OCI-LY3 (cell line): ENCODE measurements at regions not wholly inside any gene's neighbourhood (a gene's known extent, or its start where the extent isn't known, plus 50 kb on each side); places are given as distances from the start of the nearest gene placed in this dataset.
"Not testable (repeated sequence)": the region's sequence is repeated elsewhere in the genome, so short reads cannot be mapped to it uniquely, and the experiment has no call there.

Experiments used
- H2AFZ ChIP-seq: fragments of 200-600, 300-600 bp; shearing (Covaris generic); 2 replicates; pipeline ENCODE4 v1.6.0; 2014; ENCODE audit warnings: antibody characterized with exemption, low read depth, low read length
- H3K27ac ChIP-seq: fragments of 200-600, 300-600 bp; sonication (generic); 2 replicates; pipeline ENCODE4 v1.5.1; 2014; ENCODE audit warnings: mild to moderate bottlenecking, low read length, moderate library complexity, mixed read lengths
- H3K27me3 ChIP-seq: fragments of 200-600, 300-600 bp; sonication (generic); 2 replicates; pipeline ENCODE4 v1.6.1; 2014; ENCODE audit warnings: low read depth, low read length, mixed read lengths
- H3K36me3 ChIP-seq: fragments of 200-600, 300-600 bp; sonication (generic); replicated peaks from 2 replicates; pipeline ENCODE3; 2014; ENCODE audit warnings: low read depth, low read length, mixed read lengths
- H3K4me1 ChIP-seq: fragments of 300-600, 200-600 bp; sonication (generic); 2 replicates; pipeline ENCODE4 v1.6.1; 2014; ENCODE audit warnings: low read length, mixed read lengths
- H3K4me2 ChIP-seq: fragments of 200-600, 300-600 bp; sonication (generic); 2 replicates; pipeline ENCODE4 v1.6.1; 2014; ENCODE audit warnings: low read length, mixed read lengths
- H3K4me3 ChIP-seq: fragments of 300-600, 200-600 bp; sonication (generic); 2 replicates; pipeline ENCODE4 v1.5.1; 2014; ENCODE audit warnings: antibody characterized with exemption, mild to moderate bottlenecking, low read length, moderate library complexity
- H3K79me2 ChIP-seq: fragments of 300-600, 200-600 bp; shearing (Covaris generic); 2 replicates; pipeline ENCODE4 v1.6.1; 2014; ENCODE audit warnings: mild to moderate bottlenecking, low read length, mixed read lengths
- H3K9ac ChIP-seq: fragments of 300-600, 200-600 bp; shearing (Covaris generic); 2 replicates; pipeline ENCODE4 v1.6.0; 2014; ENCODE audit warnings: mild to moderate bottlenecking, low read length, moderate library complexity
- H3K9me3 ChIP-seq: fragments of 200-600, 300-600 bp; shearing (Covaris generic); 2 replicates; pipeline ENCODE4 v1.6.1; 2014; ENCODE audit warnings: low read length, mixed read lengths; ENCODE audit not compliant: insufficient read depth
- H4K20me1 ChIP-seq: fragments of 200-600, 300-600 bp; sonication (generic); 2 replicates; pipeline ENCODE4 v1.6.1; 2016; ENCODE audit warnings: low read length, mixed read lengths; ENCODE audit not compliant: insufficient read depth
- EZH2phosphoT487 ChIP-seq: fragments of 200-600 bp; shearing (Covaris generic); IDR thresholded peaks from 2 replicates; pipeline ENCODE4 v1.6.1; 2018; ENCODE audit warnings: antibody characterized with exemption, mixed run types, low read depth
- TF ChIP-seq, protein P1 (sequence below): fragments of 200-600, 300-600 bp; sonication (generic); IDR thresholded peaks from 2 replicates; pipeline ENCODE4 v1.5.1; 2014; ENCODE audit warnings: antibody characterized with exemption, low read length, low read depth

DNA sequence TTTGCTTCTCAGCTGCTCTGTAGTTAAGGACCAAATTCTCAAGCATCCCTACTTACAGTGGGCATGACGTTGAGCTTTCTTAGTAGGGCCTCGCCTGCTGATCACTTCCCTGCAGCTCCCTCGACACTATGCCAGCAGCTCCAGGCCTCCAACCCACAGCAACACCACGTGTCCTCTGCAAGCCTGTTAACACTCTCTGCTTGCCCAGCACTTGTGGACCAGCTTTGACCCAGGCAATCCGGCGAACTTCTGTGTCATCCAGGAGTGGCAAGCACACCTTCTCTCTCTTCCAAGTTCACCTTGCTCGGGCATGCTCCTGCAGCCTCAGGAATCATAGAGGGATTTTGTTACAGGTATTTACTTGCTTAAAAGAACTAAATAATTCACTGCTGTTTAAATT is 138.6 kb upstream of the FHL2 start:
- Histone ChIP-seq H3K36me3 (no peaks in the 10 kb centered on the region), H3K9me3 (no peaks in the 10 kb centered on the region)
- TF ChIP-seq, protein P1, sequence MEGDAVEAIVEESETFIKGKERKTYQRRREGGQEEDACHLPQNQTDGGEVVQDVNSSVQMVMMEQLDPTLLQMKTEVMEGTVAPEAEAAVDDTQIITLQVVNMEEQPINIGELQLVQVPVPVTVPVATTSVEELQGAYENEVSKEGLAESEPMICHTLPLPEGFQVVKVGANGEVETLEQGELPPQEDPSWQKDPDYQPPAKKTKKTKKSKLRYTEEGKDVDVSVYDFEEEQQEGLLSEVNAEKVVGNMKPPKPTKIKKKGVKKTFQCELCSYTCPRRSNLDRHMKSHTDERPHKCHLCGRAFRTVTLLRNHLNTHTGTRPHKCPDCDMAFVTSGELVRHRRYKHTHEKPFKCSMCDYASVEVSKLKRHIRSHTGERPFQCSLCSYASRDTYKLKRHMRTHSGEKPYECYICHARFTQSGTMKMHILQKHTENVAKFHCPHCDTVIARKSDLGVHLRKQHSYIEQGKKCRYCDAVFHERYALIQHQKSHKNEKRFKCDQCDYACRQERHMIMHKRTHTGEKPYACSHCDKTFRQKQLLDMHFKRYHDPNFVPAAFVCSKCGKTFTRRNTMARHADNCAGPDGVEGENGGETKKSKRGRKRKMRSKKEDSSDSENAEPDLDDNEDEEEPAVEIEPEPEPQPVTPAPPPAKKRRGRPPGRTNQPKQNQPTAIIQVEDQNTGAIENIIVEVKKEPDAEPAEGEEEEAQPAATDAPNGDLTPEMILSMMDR, result no peak
- no peak for TF ChIP-seq EZH2phosphoT487

DNA sequence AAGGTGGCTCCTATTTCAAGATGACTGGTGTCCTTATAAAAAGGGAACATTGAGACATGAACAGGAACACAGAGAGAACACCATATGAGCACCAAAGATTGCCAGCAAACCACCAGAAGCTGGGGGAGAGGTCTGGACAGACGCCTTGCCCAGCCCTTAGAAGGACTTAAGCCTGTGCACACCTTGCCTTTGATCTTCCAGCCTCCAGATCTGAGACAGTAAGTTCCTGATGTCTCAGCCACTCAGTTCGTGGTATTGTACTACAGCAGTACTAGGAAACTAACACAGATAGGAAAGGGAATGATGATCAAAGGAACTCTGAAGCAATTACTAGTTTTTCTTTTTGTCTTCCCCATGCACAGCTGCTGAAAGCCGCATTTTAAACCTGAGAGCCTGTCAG is 137.3 kb upstream of the FHL2 start:
- Histone ChIP-seq H2AFZ (no peak overlapping the region), H3K36me3 (no peaks in the 10 kb centered on the region), H3K27me3 (peaks cover 12% of the 10 kb centered on the region; the same call in 1 of the 2 replicates), H3K4me2 (no peak overlapping the region), H3K9ac (no peak overlapping the region), H4K20me1 (no peaks in the 10 kb centered on the region), H3K4me3 (no peak overlapping the region), H3K4me1 (no peaks in the 10 kb centered on the region), H3K79me2 (no peaks in the 10 kb centered on the region), H3K9me3 (no peaks in the 10 kb centered on the region), H3K27ac (no peak overlapping the region)
- TF ChIP-seq EZH2phosphoT487, result no peak
- TF ChIP-seq, protein P1, result no peak

More for the DNA sequence above, 138.6 kb upstream of the FHL2 start:
- Histone ChIP-seq H3K4me2 (no peak overlapping the region), H3K27ac (no peak overlapping the region), H3K27me3 (peaks cover 9% of the 10 kb centered on the region; the same call in 1 of the 2 replicates), H2AFZ (no peak overlapping the region), H3K4me3 (no peak overlapping the region), H3K79me2 (no peaks in the 10 kb centered on the region), H3K4me1 (no peaks in the 10 kb centered on the region), H4K20me1 (no peaks in the 10 kb centered on the region), H3K9ac (no peak overlapping the region)

DNA sequence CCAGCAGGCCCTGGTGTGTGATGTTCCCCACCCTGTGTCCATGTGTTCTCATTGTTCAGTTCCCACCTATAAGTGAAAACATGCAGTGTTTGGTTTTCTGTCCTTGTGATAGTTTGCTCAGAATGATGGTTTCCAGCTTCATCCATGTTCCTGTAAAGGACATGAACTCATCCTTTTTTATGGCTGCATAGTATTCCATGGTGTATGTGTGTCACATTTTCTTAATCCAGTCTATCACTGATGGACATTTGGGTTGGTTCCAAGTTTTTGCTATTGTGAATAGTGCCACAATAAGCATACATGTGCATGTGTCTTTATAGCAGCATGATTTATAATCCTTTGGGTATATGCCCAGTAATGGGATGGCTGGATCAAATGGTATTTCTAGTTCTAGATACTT is 130.4 kb upstream of the FHL2 start:
- H3K27me3 ChIP-seq, H2AFZ ChIP-seq, H4K20me1 ChIP-seq, H3K36me3 ChIP-seq, H3K4me1 ChIP-seq, H3K79me2 ChIP-seq, H3K4me3 ChIP-seq, H3K4me2 ChIP-seq, H3K9ac ChIP-seq, H3K9me3 ChIP-seq, H3K27ac ChIP-seq: not testable (repeated sequence)

DNA sequence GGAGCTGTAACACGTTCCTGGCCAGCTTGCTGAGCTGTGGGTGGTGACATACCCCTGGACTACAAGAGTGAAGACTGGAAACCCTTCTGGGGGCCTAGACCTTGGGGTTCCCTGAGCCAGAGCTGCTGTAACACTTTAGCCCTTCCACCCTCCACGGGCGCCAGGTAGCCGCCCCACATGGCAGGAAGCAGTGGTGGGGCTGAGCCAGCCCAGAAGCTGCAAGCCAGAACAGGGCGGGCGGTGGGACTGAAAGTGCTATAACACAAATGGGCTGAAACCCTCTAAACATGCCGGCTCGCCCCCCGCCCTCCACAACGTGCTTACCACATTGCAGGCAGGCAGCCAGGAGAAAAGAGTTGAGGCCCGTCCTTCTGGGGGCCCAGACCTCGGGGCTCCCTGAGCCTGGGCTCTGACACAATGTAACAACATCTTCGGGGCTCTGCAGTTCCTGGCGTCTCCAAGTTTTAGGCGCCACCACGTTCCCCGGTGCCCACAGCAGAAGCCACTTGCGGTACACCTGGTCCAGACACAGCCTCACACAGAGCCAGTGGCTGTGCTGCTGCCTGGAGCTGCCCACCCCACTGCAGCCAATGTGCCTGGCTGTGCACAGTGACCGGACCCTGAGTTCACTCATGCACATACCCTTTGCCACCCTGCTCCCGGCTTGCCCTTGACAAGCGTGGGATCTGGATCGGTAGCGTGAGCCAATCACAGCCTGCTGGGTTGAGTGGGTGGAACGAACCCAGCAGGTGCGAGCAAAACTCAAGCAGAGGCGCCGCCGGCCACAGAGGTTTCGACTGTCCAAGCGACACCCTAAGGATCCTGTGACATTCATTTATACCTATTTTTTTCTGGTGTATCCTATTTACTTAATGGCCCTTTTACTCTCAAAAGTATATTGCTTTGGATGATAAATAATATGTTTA is 127.4 kb upstream of the FHL2 start:
- no peak for TF ChIP-seq EZH2phosphoT487
- TF ChIP-seq, protein P1, result no peak
- no peak overlapping the region for H3K9ac ChIP-seq

More for the DNA sequence above, 127.4 kb upstream of the FHL2 start:
- H3K27ac ChIP-seq, result no peak overlapping the region
- no peaks in the 10 kb centered on the region for H3K79me2 ChIP-seq
- H3K36me3 ChIP-seq, result no peaks in the 10 kb centered on the region
- no peak overlapping the region for H3K4me3 ChIP-seq
- H3K4me1 ChIP-seq, result no peaks in the 10 kb centered on the region
- no peaks in the 10 kb centered on the region for H3K9me3 ChIP-seq
- H2AFZ ChIP-seq, result no peak overlapping the region
- no peak overlapping the region for H3K4me2 ChIP-seq
- no peaks in the 10 kb centered on the region for H3K27me3 ChIP-seq
- no peaks in the 10 kb centered on the region for H4K20me1 ChIP-seq
